A204.1 (cell line): ENCODE measurements at regions not wholly inside any gene's neighbourhood (a gene's known extent, or its start where the extent isn't known, plus 50 kb on each side); places are given as distances from the start of the nearest gene placed in this dataset.
"Not testable (repeated sequence)": the region's sequence is repeated elsewhere in the genome, so short reads cannot be mapped to it uniquely, and the experiment has no call there.

ENCODE experiments used
- FAIRE-seq: peaks from 2 replicates; lab custom pipeline; 2012; peaks lifted over from hg19 to GRCh38; lab: Jason Lieb, UNC

- no peak for FAIRE-seq
Measured at GRCh38 chr18:51330739-51331138, 133.3 kb upstream of the MEX3C start.

- FAIRE-seq: no peak
Measured at GRCh38 chr18:51337406-51337805, 139.9 kb upstream of the MEX3C start.

DNA sequence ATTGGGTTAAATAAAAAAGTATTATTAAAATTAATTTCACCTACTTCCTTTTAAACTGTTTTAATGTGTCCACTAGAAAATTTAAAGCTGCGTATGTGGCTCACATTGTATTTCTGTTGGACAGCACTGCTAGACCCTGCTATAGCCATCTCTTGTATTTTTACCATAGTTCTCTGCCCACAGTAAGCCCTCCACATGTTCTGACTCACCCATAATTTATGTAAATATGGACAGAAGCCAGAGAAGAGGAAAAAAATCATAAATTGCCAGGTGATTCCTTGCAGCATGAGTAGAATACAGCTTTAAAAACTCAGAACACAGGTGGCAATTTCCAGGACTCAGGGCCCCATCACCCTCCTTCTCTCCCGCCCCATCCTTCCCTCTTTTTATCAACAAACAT lies 142.4 kb upstream of the MEX3C start:
- FAIRE-seq: no peak

GRCh38 chr18:51340332-51340731 lies 142.9 kb upstream of the MEX3C start:
- no peak for FAIRE-seq

GRCh38 chr18:51342815-51343214 lies 145.3 kb upstream of the MEX3C start:
- FAIRE-seq: no peak

DNA sequence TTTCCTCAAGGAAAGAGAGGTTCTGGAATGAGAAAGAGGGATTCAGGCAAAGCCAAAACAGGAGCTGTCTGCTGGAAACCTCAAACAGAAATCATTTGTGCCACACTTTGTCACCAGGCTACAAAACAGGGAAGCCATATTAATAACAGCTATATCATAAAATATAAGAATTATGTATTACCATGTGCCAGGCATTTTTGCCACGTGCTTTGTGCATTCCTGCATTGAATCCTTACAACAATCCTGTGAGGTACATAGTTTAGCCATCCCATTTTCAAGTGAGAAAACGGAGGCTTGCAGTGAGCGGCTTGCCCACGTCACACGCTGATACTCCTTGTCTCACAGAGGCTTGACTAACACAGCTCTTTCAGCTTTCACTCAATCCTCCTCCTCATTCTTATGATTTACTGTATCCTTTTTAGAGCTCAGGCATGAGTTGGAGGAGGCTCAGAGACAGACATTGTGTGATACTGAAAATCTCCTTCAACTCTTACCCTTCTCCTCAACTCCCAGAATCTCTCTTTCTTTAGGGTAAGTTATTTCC lies 148.4 kb upstream of the MEX3C start:
- no peak for FAIRE-seq

DNA sequence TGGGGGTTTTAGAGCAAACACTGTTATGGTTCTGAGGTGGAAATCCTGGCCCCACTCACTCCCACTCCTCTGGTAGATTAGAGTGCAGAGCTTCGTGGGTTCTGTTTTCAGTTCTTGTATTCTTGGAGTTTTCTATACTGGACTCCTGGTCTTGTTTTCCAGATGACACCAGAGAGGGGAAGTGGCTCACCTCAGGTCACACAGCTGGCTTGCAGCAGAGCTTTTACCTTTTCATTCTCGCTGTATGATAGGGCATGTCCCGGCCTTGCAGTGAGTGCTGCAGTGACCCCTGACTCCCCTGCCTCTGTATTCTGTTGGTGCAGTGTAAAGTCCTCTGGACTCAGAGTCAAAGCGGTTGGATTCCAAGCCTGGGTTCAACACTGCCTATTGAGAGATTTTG lies 148.9 kb upstream of the MEX3C start:
- no peak for FAIRE-seq

GRCh38 chr18:51350081-51350480 lies 152.6 kb upstream of the MEX3C start:
- FAIRE-seq: no peak

GRCh38 chr18:51355841-51356240 lies 158.4 kb upstream of the MEX3C start:
- no peak for FAIRE-seq

DNA sequence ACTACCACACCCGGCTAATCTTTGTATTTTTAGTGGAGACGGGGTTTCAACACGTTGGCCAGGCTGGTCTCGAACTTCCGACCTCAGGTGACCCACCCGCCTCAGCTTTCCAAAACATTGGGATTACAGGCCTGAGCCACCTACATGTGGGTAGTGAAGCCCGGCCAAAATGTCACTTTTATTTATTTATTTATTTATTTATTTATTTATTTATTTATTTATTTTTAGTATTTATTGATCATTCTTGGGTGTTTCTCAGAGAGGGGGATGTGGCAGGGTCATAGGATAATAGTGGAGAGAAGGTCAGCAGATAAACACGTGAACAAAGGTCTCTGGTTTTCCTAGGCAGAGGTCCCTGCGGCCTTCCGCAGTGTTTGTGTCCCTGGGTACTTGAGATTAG lies 162.8 kb upstream of the MEX3C start:
- FAIRE-seq: not testable (repeated sequence)

DNA sequence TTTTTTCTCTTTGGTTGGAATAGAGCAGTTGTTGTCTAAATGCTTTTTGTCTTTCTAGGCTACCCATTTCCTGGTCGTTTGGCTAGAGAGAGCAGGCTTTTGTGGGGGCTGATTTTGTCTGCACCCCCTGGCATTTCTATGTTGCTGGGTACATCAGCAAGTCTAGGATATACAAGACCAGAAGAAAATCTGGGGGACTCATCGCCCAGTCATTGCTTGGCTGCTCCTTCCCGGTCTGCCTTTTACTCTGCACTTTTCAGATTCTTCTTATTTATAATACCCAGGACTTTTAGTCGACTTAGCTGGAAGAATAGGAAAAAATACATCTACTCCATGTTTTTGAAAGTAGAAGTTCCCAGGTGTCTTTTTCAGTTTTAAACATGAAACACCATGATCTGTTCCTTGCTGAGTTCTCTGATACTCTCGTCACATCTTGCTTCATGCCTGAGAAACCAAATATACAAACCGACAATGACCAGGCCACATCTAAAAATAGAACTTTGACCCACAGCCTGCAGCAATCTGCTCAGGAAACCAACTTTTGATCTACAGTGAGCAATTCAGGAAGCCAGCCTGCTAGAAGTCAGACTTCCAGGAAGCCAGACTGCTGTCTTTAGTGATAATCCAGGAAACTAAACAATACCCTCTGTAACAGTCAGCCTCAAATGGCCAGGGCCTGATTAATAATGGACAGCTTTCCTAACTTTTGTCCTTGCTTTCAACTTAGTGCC lies 163.8 kb upstream of the MEX3C start:
- no peak for FAIRE-seq

- no peak for FAIRE-seq
Measured at GRCh38 chr18:51363384-51363783, 165.9 kb upstream of the MEX3C start.

- no peak for FAIRE-seq
Measured at GRCh38 chr18:51370996-51371395, 173.5 kb upstream of the MEX3C start.

GRCh38 chr18:51371929-51372328 lies 174.4 kb upstream of the MEX3C start:
- no peak for FAIRE-seq

- FAIRE-seq: no peak
Measured at GRCh38 chr18:51382081-51382480, 184.6 kb upstream of the MEX3C start.

GRCh38 chr18:51383116-51383515 lies 185.6 kb upstream of the MEX3C start:
- FAIRE-seq: no peak

GRCh38 chr18:51383711-51384110 lies 186.2 kb upstream of the MEX3C start:
- no peak for FAIRE-seq

- FAIRE-seq: no peak
Measured at GRCh38 chr18:51385270-51385669, 187.8 kb upstream of the MEX3C start.

- no peak for FAIRE-seq
Measured at GRCh38 chr18:51390702-51391101, 193.2 kb upstream of the MEX3C start.

DNA sequence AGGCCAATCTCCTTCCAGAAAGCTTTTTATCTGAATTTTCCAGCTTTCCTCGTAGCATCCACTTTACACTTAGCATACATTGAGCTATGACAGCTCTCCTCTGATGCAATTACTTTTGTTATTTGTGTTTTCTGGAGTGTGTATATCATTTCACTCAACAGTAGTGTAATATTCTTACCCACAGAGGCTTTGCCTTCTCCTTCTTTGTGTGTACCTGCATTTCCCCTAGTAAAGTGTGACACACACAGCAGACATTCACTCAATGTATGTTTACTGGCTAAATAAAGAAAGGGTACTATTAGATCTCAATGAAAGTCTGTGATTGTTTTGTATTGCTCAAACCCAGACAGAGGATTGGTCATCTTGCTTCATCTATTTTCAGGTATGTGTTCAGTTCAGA lies 193.7 kb upstream of the MEX3C start:
- no peak for FAIRE-seq

DNA sequence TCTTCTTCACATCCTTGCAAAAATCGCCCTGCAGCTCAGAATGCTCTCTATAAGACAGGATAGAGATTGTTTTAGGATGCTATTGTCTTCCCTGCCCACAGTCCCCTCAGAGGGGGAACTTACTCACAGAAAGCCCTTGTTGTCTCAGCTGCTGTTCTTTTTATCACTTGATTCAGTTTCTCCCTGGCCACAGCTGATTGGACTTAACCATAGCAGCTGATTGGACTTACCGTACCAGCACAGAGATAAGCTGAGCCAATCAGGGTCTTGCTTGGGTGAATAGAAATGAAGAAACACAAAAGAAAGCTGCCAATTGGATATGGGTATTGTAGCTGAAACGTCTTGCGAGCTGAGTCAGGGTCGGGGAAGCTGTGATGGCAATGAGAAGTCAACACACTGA lies 194.2 kb upstream of the MEX3C start:
- FAIRE-seq: no peak

DNA sequence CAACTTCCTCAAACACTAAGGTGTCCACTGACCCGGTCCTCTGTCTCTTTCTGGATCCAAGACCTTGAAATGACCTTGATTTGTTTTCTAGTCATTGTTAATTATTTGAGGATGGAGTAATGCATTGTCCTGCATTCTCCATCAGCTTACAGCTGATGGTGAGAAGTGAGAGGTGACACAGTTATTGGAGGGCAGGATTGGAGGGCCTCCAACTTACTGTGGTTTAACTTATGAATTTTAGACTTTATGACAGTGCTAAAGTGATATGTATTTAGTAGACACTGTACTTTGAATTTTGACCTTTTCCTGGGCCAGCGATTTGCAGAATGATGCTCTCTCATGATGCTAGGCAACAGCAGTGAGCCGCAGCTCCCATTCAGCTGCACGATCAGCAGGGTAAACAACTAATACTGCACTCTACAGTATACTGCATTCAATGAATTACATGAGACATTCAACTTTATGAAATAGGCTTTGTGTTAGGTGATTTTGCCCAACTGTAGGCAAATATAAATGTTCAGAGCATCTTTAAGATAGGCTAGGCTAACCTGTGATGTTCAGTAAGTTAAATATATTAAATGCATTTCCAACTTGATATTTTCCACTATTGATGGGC lies 200.0 kb upstream of the MEX3C start:
- no peak for FAIRE-seq

GRCh38 chr18:51398104-51398503 lies 200.6 kb upstream of the MEX3C start:
- no peak for FAIRE-seq

DNA sequence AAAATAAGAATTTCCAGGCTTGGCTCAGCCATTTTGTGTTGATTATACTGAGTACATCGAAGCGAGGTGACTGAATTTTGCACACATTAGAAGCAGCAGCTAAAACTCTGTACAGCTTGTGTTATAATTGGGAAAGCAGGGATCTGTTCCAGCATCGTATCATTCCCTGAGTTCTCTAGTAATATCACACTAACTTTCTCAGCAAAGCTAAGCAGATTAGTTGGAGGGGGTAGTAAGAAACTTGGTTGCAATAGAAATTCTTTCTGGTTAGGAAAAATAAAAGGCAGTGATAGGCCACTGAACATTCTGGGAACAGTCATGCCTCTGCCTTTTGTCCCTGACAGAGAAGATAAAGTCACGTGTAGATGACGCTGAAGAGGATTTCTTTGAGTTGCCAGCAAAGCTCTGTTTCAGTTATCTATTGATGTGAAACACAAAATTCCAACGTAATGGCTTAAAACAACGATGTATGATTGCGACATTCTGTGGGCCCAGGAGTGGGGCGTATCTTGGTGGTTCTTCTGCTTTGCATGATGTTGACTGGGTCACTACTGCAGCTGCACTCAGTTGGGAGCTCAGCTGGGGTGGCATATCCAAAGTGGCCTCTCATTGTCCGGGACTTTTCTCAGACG lies 202.1 kb upstream of the MEX3C start:
- FAIRE-seq: no peak
